OCI-LY3 (cell line): ENCODE measurements at regions not wholly inside any gene's neighbourhood (a gene's known extent, or its start where the extent isn't known, plus 50 kb on each side); places are given as distances from the start of the nearest gene placed in this dataset.

Experiments used
- EZH2phosphoT487 ChIP-seq: fragments of 200-600 bp; shearing (Covaris generic); IDR thresholded peaks from 2 replicates; pipeline ENCODE4 v1.6.1; 2018; ENCODE audit warnings: antibody characterized with exemption, mixed run types, low read depth
- TF ChIP-seq, protein P1 (sequence below): fragments of 200-600, 300-600 bp; sonication (generic); IDR thresholded peaks from 2 replicates; pipeline ENCODE4 v1.5.1; 2014; ENCODE audit warnings: antibody characterized with exemption, low read length, low read depth

DNA sequence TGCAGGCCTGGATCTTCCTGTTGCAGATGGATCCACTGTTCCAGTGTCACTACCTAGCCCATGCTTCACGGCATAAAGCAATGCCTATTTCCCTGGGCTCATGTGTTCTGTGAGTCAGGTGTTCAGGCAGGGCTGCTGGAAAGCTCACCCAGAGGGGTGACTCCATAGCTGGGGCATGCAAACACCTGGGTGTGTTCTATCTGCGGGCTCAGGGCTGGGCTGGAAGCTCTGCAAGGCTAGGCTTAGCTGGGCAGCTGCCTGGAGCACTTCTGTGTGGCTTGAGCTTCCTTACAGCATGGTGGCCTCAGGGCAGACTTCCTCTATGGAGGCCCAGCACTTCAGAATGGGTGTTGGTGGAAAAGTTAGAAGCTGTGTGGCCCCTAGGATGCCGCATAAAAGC, 139.9 kb downstream of the GADD45G start:
- TF ChIP-seq, protein P1, sequence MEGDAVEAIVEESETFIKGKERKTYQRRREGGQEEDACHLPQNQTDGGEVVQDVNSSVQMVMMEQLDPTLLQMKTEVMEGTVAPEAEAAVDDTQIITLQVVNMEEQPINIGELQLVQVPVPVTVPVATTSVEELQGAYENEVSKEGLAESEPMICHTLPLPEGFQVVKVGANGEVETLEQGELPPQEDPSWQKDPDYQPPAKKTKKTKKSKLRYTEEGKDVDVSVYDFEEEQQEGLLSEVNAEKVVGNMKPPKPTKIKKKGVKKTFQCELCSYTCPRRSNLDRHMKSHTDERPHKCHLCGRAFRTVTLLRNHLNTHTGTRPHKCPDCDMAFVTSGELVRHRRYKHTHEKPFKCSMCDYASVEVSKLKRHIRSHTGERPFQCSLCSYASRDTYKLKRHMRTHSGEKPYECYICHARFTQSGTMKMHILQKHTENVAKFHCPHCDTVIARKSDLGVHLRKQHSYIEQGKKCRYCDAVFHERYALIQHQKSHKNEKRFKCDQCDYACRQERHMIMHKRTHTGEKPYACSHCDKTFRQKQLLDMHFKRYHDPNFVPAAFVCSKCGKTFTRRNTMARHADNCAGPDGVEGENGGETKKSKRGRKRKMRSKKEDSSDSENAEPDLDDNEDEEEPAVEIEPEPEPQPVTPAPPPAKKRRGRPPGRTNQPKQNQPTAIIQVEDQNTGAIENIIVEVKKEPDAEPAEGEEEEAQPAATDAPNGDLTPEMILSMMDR: no peak
- TF ChIP-seq EZH2phosphoT487: no peak
